ENCODE measurements at regions not wholly inside any gene's neighbourhood (a gene's known extent, or its start where the extent isn't known, plus 50 kb on each side); places are given as distances from the start of the nearest gene placed in this dataset.
A peak's percentile ranks its signal among the peaks of the same experiment; 100 is the strongest.

DNA sequence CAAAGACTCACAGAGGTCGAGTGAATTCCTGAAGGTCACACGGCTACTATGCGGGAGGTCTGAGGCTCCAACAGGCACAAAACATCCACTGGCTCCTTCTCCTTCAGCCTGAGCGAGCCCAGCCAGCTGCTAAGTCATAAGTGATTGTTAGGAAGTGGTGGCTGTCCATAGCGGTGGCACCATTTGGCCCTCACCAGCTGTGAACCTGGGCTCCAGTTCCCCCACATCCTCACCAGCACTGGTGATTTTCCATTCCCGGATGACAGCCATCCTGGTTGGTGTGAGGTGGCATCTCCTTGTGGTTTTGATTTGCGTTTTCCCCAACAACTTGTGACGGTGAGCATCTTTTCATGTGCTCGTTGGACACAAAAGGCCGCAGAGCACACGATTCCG lies 302.8 kb downstream of the FOXL1 start:
- DNase-seq (ENCODE audit: low read depth) (no peak), FAIRE-seq (no peak)
- H3K27me3 ChIP-seq (ENCODE audit: control insufficient read depth, insufficient read depth, low read length) = no peaks in the 10 kb centered on the region
- TF ChIP-seq, protein P1, sequence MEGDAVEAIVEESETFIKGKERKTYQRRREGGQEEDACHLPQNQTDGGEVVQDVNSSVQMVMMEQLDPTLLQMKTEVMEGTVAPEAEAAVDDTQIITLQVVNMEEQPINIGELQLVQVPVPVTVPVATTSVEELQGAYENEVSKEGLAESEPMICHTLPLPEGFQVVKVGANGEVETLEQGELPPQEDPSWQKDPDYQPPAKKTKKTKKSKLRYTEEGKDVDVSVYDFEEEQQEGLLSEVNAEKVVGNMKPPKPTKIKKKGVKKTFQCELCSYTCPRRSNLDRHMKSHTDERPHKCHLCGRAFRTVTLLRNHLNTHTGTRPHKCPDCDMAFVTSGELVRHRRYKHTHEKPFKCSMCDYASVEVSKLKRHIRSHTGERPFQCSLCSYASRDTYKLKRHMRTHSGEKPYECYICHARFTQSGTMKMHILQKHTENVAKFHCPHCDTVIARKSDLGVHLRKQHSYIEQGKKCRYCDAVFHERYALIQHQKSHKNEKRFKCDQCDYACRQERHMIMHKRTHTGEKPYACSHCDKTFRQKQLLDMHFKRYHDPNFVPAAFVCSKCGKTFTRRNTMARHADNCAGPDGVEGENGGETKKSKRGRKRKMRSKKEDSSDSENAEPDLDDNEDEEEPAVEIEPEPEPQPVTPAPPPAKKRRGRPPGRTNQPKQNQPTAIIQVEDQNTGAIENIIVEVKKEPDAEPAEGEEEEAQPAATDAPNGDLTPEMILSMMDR (IDR thresholded peaks at IDR 0.05; ENCODE audit: insufficient read depth, low read length, severe bottlenecking) = no peak
- no peaks in the 10 kb centered on the region for H3K36me3 ChIP-seq (ENCODE audit: control insufficient read depth, insufficient read depth, low read length)
- no peak overlapping the region for H3K4me3 ChIP-seq (ENCODE audit: low read depth, low read length)

DNA sequence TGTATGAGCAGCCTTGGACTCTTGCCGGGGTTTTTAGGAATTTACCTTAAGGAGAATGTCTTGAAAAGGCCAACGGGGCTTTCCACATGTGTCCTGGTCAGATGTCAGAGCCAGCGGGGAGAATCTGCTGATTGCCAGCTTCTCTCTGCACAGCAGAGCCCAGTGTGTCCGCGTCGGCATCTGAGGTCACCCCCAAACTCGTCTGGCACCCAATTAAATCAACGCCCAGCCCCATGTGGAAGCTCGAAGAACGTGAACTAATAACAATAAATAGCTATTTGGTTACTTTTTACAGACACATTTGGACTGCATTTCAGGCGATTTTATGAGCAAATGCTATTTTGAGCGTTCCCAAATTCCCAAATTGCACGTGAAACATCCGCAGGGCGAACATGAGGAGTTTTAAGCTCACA lies 303.5 kb downstream of the FOXL1 start:
- no peak for DNase-seq (ENCODE audit: low read depth)
- Histone ChIP-seq H3K4me3 (ENCODE audit: low read depth, low read length) (no peak overlapping the region), H3K36me3 (ENCODE audit: control insufficient read depth, insufficient read depth, low read length) (no peaks in the 10 kb centered on the region), H3K27me3 (ENCODE audit: control insufficient read depth, insufficient read depth, low read length) (no peaks in the 10 kb centered on the region)
- FAIRE-seq = no peak
- TF ChIP-seq, protein P1 (IDR thresholded peaks at IDR 0.05; ENCODE audit: insufficient read depth, low read length, severe bottlenecking) = no peak

DNA sequence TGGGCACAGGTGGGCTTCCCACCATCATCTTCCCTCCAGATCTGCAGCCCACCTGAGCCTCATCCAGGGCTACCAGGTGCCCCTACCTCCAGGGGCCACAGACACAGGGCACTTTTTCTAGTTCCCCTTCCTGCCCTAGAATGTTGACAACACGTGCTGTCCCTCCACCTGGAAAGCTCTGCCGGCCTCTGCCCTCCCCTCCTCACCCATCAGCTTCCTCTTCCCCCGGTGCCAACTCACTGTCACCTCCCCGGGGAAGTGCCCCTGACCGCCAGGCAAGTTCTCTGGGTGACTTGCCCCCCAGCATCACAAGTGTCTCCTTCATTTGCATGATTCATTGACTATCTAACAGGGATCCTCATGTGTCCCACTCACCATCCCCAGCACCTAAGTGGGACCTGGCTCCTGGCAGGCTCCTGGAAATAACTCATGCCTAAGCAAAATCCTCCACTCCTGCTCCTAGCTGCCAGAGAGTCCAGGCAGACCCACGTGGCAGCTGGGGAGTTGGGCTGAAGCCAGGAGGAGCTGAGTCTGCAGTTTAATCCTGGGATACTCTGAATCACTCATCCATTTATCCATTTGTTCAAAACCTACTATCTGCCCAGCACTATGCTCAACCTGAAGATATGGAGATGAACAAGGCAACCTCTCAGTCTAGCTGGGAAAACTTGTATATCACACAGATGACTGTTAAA lies 304.4 kb downstream of the FOXL1 start:
- no peaks in the 10 kb centered on the region for H3K27me3 ChIP-seq (ENCODE audit: control insufficient read depth, insufficient read depth, low read length)
- no peak for FAIRE-seq
- H3K36me3 ChIP-seq (ENCODE audit: control insufficient read depth, insufficient read depth, low read length) = no peaks in the 10 kb centered on the region

DNA sequence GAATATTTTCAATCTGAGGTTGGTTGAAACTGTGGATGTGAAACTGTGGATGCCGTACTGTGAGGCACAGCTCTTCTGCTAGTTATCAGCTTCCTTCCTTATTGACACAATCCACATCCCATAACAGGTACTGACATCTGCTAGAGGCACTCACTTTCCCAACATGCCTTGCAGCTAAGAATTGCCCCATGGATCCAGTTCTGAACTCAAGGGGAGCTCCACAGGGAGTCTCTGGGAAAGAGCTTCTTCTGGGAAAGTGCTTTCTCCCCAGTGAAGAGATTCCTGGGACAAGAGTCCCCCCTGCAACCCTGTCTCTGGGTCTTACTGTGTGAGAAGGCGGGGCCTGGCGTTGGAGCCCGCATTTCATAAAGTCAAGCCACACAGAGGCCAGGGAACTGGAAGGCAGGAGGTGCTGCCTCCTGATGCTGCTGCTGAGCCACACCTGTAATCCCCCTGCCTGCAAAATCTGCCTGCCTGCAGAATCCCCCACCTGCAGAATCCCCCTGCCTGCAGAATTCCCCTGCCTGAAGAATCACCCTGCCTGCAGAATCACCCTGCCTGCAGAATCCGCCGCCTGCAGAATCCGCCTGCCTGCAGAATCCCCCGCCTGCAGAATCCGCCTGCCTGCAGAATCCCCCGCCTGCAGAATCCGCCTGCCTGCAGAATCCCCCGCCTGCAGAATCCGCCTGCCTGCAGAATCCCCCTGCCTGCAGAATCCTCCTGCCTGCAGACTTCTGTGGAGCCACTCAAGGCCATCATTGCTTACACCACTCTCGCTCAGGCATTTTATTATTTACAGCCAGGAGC lies 305.4 kb downstream of the FOXL1 start:
- TF ChIP-seq, protein P1 (IDR thresholded peaks at IDR 0.05; ENCODE audit: insufficient read depth, low read length, severe bottlenecking) = no peak
- no peak for DNase-seq (ENCODE audit: low read depth)

More for the DNA sequence above, 304.4 kb downstream of the FOXL1 start:
- DNase-seq (ENCODE audit: low read depth) = peak; percentile 37
- TF ChIP-seq, protein P1 (IDR thresholded peaks at IDR 0.05; ENCODE audit: insufficient read depth, low read length, severe bottlenecking) = no peak
- H3K4me3 ChIP-seq (ENCODE audit: low read depth, low read length) = no peak overlapping the region

DNA sequence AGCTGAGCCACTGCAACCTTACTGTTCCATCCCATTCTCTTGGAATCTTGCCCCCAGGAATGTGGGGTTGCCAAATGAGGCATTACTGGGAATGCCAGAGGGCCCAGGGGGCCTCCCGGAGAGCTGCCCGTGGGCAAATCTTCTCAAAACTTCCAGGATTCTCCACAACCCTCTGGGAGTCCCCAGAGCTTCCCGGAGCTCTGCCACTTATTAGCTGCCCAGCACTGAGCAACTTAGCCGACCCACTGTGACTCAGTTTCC lies 306.0 kb downstream of the FOXL1 start:
- H3K27me3 ChIP-seq (ENCODE audit: control insufficient read depth, insufficient read depth, low read length) = no peaks in the 10 kb centered on the region
- no peak overlapping the region for H3K4me3 ChIP-seq (ENCODE audit: low read depth, low read length)
- no peaks in the 10 kb centered on the region for H3K36me3 ChIP-seq (ENCODE audit: control insufficient read depth, insufficient read depth, low read length)
- DNase-seq (ENCODE audit: low read depth) = no peak
- FAIRE-seq = no peak
- TF ChIP-seq, protein P1 (IDR thresholded peaks at IDR 0.05; ENCODE audit: insufficient read depth, low read length, severe bottlenecking) = no peak

More for the DNA sequence above, 305.4 kb downstream of the FOXL1 start:
- H3K27me3 ChIP-seq (ENCODE audit: control insufficient read depth, insufficient read depth, low read length) = no peaks in the 10 kb centered on the region
- FAIRE-seq = no peak
- no peak overlapping the region for H3K4me3 ChIP-seq (ENCODE audit: low read depth, low read length)
- H3K36me3 ChIP-seq (ENCODE audit: control insufficient read depth, insufficient read depth, low read length) = no peaks in the 10 kb centered on the region

All from bronchial epithelial cell (primary cell).